AG04450 (cell line): ENCODE measurements at regions not wholly inside any gene's neighbourhood (a gene's known extent, or its start where the extent isn't known, plus 50 kb on each side); places are given as distances from the start of the nearest gene placed in this dataset.

ENCODE experiments used
- CTCF ChIA-PET: fragments of 300-600, 350-600 bp; formaldehyde crosslinking; extraction: SDS; loops from one replicate; lab custom pipeline; 2022; ENCODE audit warnings: antibody characterized with exemption, inconsistent platforms; lab: Charles Lee
- POLR2A ChIA-PET: fragments of 350-600 bp; formaldehyde crosslinking; extraction: SDS; loops from one replicate; lab custom pipeline; 2021; ENCODE audit warnings: antibody characterized with exemption, inconsistent platforms; lab: Yijun Ruan, JAX
- DNase-seq: peaks from one replicate; pipeline ENCODE4 v3.0.0-alpha.2; 2011; ENCODE audit warnings: low read depth, low spot score
- H3K27ac ChIP-seq: one replicate; pipeline ENCODE4 v1.5.1; 2012; ENCODE audit warnings: low read depth, low read length, control low read depth
- H3K27me3 ChIP-seq: one replicate; pipeline ENCODE4 v1.6.0; 2012; ENCODE audit warnings: low read length; ENCODE audit not compliant: control insufficient read depth, insufficient read depth
- H3K4me3 ChIP-seq: 2 replicates; pipeline ENCODE4 v1.5.1; 2011; ENCODE audit warnings: mild to moderate bottlenecking, low read depth, low read length, control low read depth
- H3K9me3 ChIP-seq: 2 replicates; pipeline ENCODE4 v1.5.1; 2012; ENCODE audit warnings: low read length; ENCODE audit not compliant: control insufficient read depth, insufficient read depth
- CTCF ChIP-seq: IDR thresholded peaks from 2 replicates; pipeline ENCODE4 v1.5.1; 2011; ENCODE audit warnings: low read depth, low read length, control low read depth, inconsistent platforms

GRCh38 chr6:66245231-66245630 is 538.2 kb upstream of the EYS start:
- POLR2A ChIA-PET, result no interaction called here
- DNase-seq, result no peak
- Histone ChIP-seq H3K27me3 (no peaks in the 10 kb centered on the region), H3K9me3 (no peaks in the 10 kb centered on the region), H3K4me3 (no peak overlapping the region), H3K27ac (no peak overlapping the region)
- TF ChIP-seq CTCF, result no peak
- CTCF ChIA-PET, result no interaction called here

- no peak for TF ChIP-seq CTCF
- Histone ChIP-seq H3K4me3 (no peak overlapping the region), H3K27ac (no peak overlapping the region), H3K9me3 (no peaks in the 10 kb centered on the region), H3K27me3 (no peaks in the 10 kb centered on the region)
- POLR2A ChIA-PET, result no interaction called here
- CTCF ChIA-PET, result no interaction called here
- DNase-seq, result no peak
Observed at GRCh38 chr6:66238851-66239250, 531.8 kb upstream of the EYS start.

- no peak overlapping the region for H3K4me3 ChIP-seq
- ChIA-PET POLR2A (no interaction called here), CTCF (no interaction called here)
- H3K27me3 ChIP-seq, result no peaks in the 10 kb centered on the region
- H3K27ac ChIP-seq, result no peak overlapping the region
- TF ChIP-seq CTCF, result no peak
- no peaks in the 10 kb centered on the region for H3K9me3 ChIP-seq
- DNase-seq, result no peak
Observed at GRCh38 chr6:66232890-66233289, 525.9 kb upstream of the EYS start.

GRCh38 chr6:66230591-66230990 is 523.6 kb upstream of the EYS start:
- no peaks in the 10 kb centered on the region for H3K27me3 ChIP-seq
- TF ChIP-seq CTCF, result no peak
- POLR2A ChIA-PET, result no interaction called here
- CTCF ChIA-PET, result no interaction called here
- DNase-seq, result no peak
- no peak overlapping the region for H3K27ac ChIP-seq
- no peaks in the 10 kb centered on the region for H3K9me3 ChIP-seq
- no peak overlapping the region for H3K4me3 ChIP-seq

- DNase-seq, result no peak
- POLR2A ChIA-PET, result no interaction called here
- no peak overlapping the region for H3K27ac ChIP-seq
- H3K9me3 ChIP-seq, result no peaks in the 10 kb centered on the region
- H3K4me3 ChIP-seq, result no peak overlapping the region
- TF ChIP-seq CTCF, result no peak
- CTCF ChIA-PET, result no interaction called here
- H3K27me3 ChIP-seq, result no peaks in the 10 kb centered on the region
Observed at GRCh38 chr6:66226109-66226508, 519.1 kb upstream of the EYS start.
